Lower leg skin (tissue), 3 donors: ENCODE measurements at regions not wholly inside any gene's neighbourhood (a gene's known extent, or its start where the extent isn't known, plus 50 kb on each side); places are given as distances from the start of the nearest gene placed in this dataset.

Experiments used
- CTCF ChIP-seq, 3 donors: fragments of 450-650 bp; IDR thresholded peaks; one replicate each; pipeline ENCODE4 v1.5.1; 2016; ENCODE audit warnings: antibody characterized with exemption in 3 of 3, mild to moderate bottlenecking in 3 of 3, moderate library complexity in 2 of 3
- POLR2A ChIP-seq, 2 donors: fragments of 450-650 bp; IDR thresholded peaks; one replicate each; pipeline ENCODE4 v1.6.1; 2016 to 2017; ENCODE audit warnings: antibody characterized with exemption in 2 of 2, mild to moderate bottlenecking in 1 of 2, moderate library complexity in 1 of 2

GRCh38 chr13:74682746-74683145 is 548.5 kb upstream of the KLF12 start:
- TF ChIP-seq CTCF (IDR thresholded peaks at IDR 0.05) (no peak), POLR2A (IDR thresholded peaks at IDR 0.05) (no peak)
